ENCODE measurements at regions not wholly inside any gene's neighbourhood (a gene's known extent, or its start where the extent isn't known, plus 50 kb on each side); places are given as distances from the start of the nearest gene placed in this dataset.

GRCh38 chr9:13414349-13414748 lies 134.9 kb upstream of the MPDZ start:
- Mint-ChIP-seq H3K27me3 (no peaks in the 10 kb centered on the region), H3K4me3 (no peak overlapping the region), H3K9me3 (ENCODE audit: insufficient read depth) (no peaks in the 10 kb centered on the region), H3K4me1 (no peaks in the 10 kb centered on the region), H3K27ac (no peak overlapping the region)
- H3K4me1 ChIP-seq (ENCODE audit: control insufficient read depth in 2 of 2, insufficient read depth in 2 of 2, low read length in 2 of 2) = no peaks in the 10 kb centered on the region
- H3K4me2 ChIP-seq (replicated peaks; ENCODE audit: low read depth, low read length, poor library complexity, severe bottlenecking) = no peak overlapping the region
- no peaks in the 10 kb centered on the region for H4K20me1 ChIP-seq (ENCODE audit: control insufficient read depth, insufficient read depth, low read length, poor library complexity, severe bottlenecking)
- H3K36me3 ChIP-seq (replicated peaks in 1 of 2; ENCODE audit: control extremely low read depth in 1 of 2, control insufficient read depth in 1 of 2, extremely low read depth in 1 of 2, insufficient read depth in 2 of 2, low read length in 1 of 2) = no peaks in the 10 kb centered on the region
- CTCF ChIA-PET = no interaction called here
- DNase-seq (no peak), ATAC-seq (ENCODE audit: low read depth) (no peak)
- intact Hi-C loops (cut with micrococcal nuclease) = no loop called here
- H3K9me3 ChIP-seq (ENCODE audit: control extremely low read depth in 1 of 3, control insufficient read depth in 2 of 3, insufficient read depth in 1 of 3, low read length in 2 of 3) = no peaks in the 10 kb centered on the region
- no peak overlapping the region for H3K27ac ChIP-seq (ENCODE audit: low read length in 2 of 2)
- H3K27me3 ChIP-seq (replicated peaks in 1 of 4; ENCODE audit: control extremely low read depth in 1 of 4, control insufficient read depth in 3 of 4, insufficient read depth in 4 of 4, low read length in 3 of 4) = no peaks in the 10 kb centered on the region
- POLR2A ChIA-PET = no interaction called here
- H3K79me2 ChIP-seq (ENCODE audit: control insufficient read depth, insufficient read depth, low read length) = no peaks in the 10 kb centered on the region
- no peak overlapping the region for H3K9ac ChIP-seq (ENCODE audit: low read length)
- no peak overlapping the region for H3K4me3 ChIP-seq (ENCODE audit: control extremely low read depth in 1 of 5, extremely low read depth in 1 of 5, insufficient read depth in 1 of 5, low read depth in 2 of 5, low read length in 4 of 5)
- no peak overlapping the region for H2AFZ ChIP-seq (ENCODE audit: insufficient read depth, low read depth, low read length, poor library complexity, severe bottlenecking)
- TF ChIP-seq CTCF (IDR thresholded peaks at IDR 0.05) = no peak
- no peak for TF ChIP-seq EZH2 (IDR thresholded peaks at IDR 0.05; ENCODE audit: borderline replicate concordance, insufficient read depth, low read depth, low read length, poor library complexity, severe bottlenecking)

GRCh38 chr9:13412331-13412730 lies 132.8 kb upstream of the MPDZ start:
- no peak overlapping the region for H3K27ac ChIP-seq (ENCODE audit: low read length in 2 of 2)
- ChIA-PET CTCF (no interaction called here), POLR2A (no interaction called here)
- H3K27me3 Mint-ChIP-seq = no peaks in the 10 kb centered on the region
- DNase-seq (no peak), ATAC-seq (ENCODE audit: low read depth) (no peak)
- TF ChIP-seq EZH2 (IDR thresholded peaks at IDR 0.05; ENCODE audit: borderline replicate concordance, insufficient read depth, low read depth, low read length, poor library complexity, severe bottlenecking) (no peak), CTCF (IDR thresholded peaks at IDR 0.05) (no peak)
- H3K79me2 ChIP-seq (ENCODE audit: control insufficient read depth, insufficient read depth, low read length) = no peaks in the 10 kb centered on the region
- no peak overlapping the region for H3K4me3 Mint-ChIP-seq
- no peak overlapping the region for H3K4me3 ChIP-seq (ENCODE audit: control extremely low read depth in 1 of 5, extremely low read depth in 1 of 5, insufficient read depth in 1 of 5, low read depth in 2 of 5, low read length in 4 of 5)
- no peaks in the 10 kb centered on the region for H3K27me3 ChIP-seq (replicated peaks in 1 of 4; ENCODE audit: control extremely low read depth in 1 of 4, control insufficient read depth in 3 of 4, insufficient read depth in 4 of 4, low read length in 3 of 4)
- no peak overlapping the region for H3K27ac Mint-ChIP-seq
- H3K36me3 ChIP-seq (replicated peaks in 1 of 2; ENCODE audit: control extremely low read depth in 1 of 2, control insufficient read depth in 1 of 2, extremely low read depth in 1 of 2, insufficient read depth in 2 of 2, low read length in 1 of 2) = no peaks in the 10 kb centered on the region
- H3K4me1 Mint-ChIP-seq = no peaks in the 10 kb centered on the region
- no peaks in the 10 kb centered on the region for H3K9me3 ChIP-seq (ENCODE audit: control extremely low read depth in 1 of 3, control insufficient read depth in 2 of 3, insufficient read depth in 1 of 3, low read length in 2 of 3)
- H3K9ac ChIP-seq (ENCODE audit: low read length) = no peak overlapping the region
- intact Hi-C loops (cut with micrococcal nuclease) = no loop called here
- 100% methylated on average over 1 of the region's 2 CpGs for WGBS (ENCODE audit: insufficient coverage)
- no peak overlapping the region for H3K4me2 ChIP-seq (replicated peaks; ENCODE audit: low read depth, low read length, poor library complexity, severe bottlenecking)
- H3K9me3 Mint-ChIP-seq (ENCODE audit: insufficient read depth) = no peaks in the 10 kb centered on the region
- H3K4me1 ChIP-seq (ENCODE audit: control insufficient read depth in 2 of 2, insufficient read depth in 2 of 2, low read length in 2 of 2) = no peaks in the 10 kb centered on the region
- H4K20me1 ChIP-seq (ENCODE audit: control insufficient read depth, insufficient read depth, low read length, poor library complexity, severe bottlenecking) = no peaks in the 10 kb centered on the region
- no peak overlapping the region for H2AFZ ChIP-seq (ENCODE audit: insufficient read depth, low read depth, low read length, poor library complexity, severe bottlenecking)

Measured in B cell (primary cell).